Smooth muscle cell (in vitro differentiated cells): ENCODE measurements at regions not wholly inside any gene's neighbourhood (a gene's known extent, or its start where the extent isn't known, plus 50 kb on each side); places are given as distances from the start of the nearest gene placed in this dataset.

Source experiments
- DNase-seq: peaks from one replicate; lab custom pipeline; 2025; ENCODE audit not compliant: unreplicated experiment; lab: John Stamatoyannopoulos, UW
- H2AFZ ChIP-seq: fragments of 200-600 bp; sonication (generic); 2 replicates; pipeline ENCODE4 v1.6.0; 2016; ENCODE audit warnings: antibody characterized with exemption, low read depth, mild to moderate bottlenecking
- H3F3A ChIP-seq: fragments of 200-600 bp; sonication (generic); 2 replicates; pipeline ENCODE4 v1.6.0; 2017; ENCODE audit warnings: antibody characterized with exemption, low read depth
- H3K27ac ChIP-seq: fragments of 200-600 bp; sonication (generic); 2 replicates; pipeline ENCODE4 v1.5.1; 2016; ENCODE audit warnings: low read depth, mild to moderate bottlenecking
- H3K27me3 ChIP-seq: fragments of 200-600 bp; sonication (generic); 2 replicates; pipeline ENCODE4 v1.6.1; 2016; ENCODE audit warnings: low read depth, mild to moderate bottlenecking
- H3K36me3 ChIP-seq: fragments of 200-600 bp; sonication (generic); 2 replicates; pipeline ENCODE4 v1.5.1; 2016; ENCODE audit warnings: low read depth
- H3K4me1 ChIP-seq: fragments of 200-600 bp; sonication (generic); 2 replicates; pipeline ENCODE4 v1.5.1; 2016; ENCODE audit warnings: low read depth
- H3K4me2 ChIP-seq: fragments of 200-600 bp; sonication (generic); 2 replicates; pipeline ENCODE4 v1.6.0; 2016; ENCODE audit warnings: mild to moderate bottlenecking
- H3K4me3 ChIP-seq: fragments of 200-600 bp; sonication (generic); 2 replicates; pipeline ENCODE4 v1.5.1; 2016; ENCODE audit warnings: mild to moderate bottlenecking
- H3K79me2 ChIP-seq: fragments of 200-600 bp; sonication (generic); 2 replicates; pipeline ENCODE4 v1.6.0; 2016; ENCODE audit warnings: low read depth, mild to moderate bottlenecking
- H3K9ac ChIP-seq: fragments of 200-600 bp; sonication (generic); 2 replicates; pipeline ENCODE4 v1.6.0; 2016; ENCODE audit warnings: low read depth
- H3K9me3 ChIP-seq: fragments of 200-600 bp; sonication (generic); replicated peaks from 2 replicates; pipeline ENCODE4 v1.5.1; 2016; ENCODE audit warnings: low read depth
- H4K20me1 ChIP-seq: fragments of 200-600 bp; sonication (generic); 2 replicates; pipeline ENCODE4 v1.6.0; 2016; ENCODE audit warnings: low read depth
- WGBS: methylation state at CpG from one replicate; pipeline ENCODE4 v1.1.7; 2016; ENCODE audit warnings: low lambda C conversion rate; 5-methylcytosine and 5-hydroxymethylcytosine counted together
- TF ChIP-seq, protein P1 (sequence below): fragments of 200-600 bp; sonication (generic); IDR thresholded peaks from 2 replicates; pipeline ENCODE4 v1.5.1; 2017; ENCODE audit warnings: borderline replicate concordance, mild to moderate bottlenecking, antibody characterized with exemption; ENCODE audit not compliant: insufficient read depth, poor library complexity, severe bottlenecking

DNA sequence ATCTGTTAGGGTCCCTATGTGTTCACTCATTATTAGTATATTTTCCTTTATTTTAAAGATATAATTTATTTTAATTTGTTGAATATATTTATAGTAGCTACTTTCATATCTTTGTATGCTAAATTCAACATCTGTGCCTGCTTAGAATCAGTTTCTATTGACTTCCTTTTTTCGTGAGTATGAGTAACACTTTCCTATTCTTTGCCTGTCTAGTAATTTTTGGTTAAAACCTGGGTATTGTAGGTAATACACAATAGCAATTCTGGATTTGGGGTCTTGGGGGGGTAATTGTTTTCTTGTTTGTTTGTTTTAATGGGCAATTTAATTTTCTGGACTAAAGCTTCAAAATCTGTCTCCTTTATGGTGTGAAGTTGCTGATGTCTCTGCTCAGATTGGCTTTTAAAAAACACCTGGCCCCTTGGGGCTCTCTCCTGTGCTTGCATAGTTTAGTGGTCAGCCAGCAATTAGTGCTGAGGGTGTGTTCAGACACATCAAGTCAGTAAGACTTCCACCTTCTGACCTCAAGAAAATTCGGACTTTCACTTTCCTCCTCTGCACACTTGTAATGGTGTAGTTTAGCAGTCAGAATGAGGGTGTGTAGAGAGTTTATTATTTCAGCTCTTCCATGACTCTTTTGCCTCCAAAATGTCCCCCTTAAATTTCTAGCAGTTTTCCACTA, 124.4 kb upstream of the MAP1B start:
- 86% methylated on average over 2 of the region's 2 CpGs for WGBS
- no peak overlapping the region for H3K9ac ChIP-seq
- no peaks in the 10 kb centered on the region for H3K9me3 ChIP-seq
- no peaks in the 10 kb centered on the region for H3K4me1 ChIP-seq
- no peaks in the 10 kb centered on the region for H3K27me3 ChIP-seq
- no peaks in the 10 kb centered on the region for H3K79me2 ChIP-seq
- H4K20me1 ChIP-seq, result no peaks in the 10 kb centered on the region
- TF ChIP-seq, protein P1, sequence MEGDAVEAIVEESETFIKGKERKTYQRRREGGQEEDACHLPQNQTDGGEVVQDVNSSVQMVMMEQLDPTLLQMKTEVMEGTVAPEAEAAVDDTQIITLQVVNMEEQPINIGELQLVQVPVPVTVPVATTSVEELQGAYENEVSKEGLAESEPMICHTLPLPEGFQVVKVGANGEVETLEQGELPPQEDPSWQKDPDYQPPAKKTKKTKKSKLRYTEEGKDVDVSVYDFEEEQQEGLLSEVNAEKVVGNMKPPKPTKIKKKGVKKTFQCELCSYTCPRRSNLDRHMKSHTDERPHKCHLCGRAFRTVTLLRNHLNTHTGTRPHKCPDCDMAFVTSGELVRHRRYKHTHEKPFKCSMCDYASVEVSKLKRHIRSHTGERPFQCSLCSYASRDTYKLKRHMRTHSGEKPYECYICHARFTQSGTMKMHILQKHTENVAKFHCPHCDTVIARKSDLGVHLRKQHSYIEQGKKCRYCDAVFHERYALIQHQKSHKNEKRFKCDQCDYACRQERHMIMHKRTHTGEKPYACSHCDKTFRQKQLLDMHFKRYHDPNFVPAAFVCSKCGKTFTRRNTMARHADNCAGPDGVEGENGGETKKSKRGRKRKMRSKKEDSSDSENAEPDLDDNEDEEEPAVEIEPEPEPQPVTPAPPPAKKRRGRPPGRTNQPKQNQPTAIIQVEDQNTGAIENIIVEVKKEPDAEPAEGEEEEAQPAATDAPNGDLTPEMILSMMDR, result no peak
- H2AFZ ChIP-seq, result no peak overlapping the region
- H3K27ac ChIP-seq, result no peak overlapping the region
- H3F3A ChIP-seq, result no peaks in the 10 kb centered on the region
- DNase-seq, result no peak
- H3K36me3 ChIP-seq, result no peaks in the 10 kb centered on the region
- no peak overlapping the region for H3K4me2 ChIP-seq
- no peak overlapping the region for H3K4me3 ChIP-seq

GRCh38 chr5:71986101-71986500, 121.2 kb upstream of the MAP1B start:
- TF ChIP-seq, protein P1, result no peak
- no peak overlapping the region for H3K4me3 ChIP-seq
- H3K4me2 ChIP-seq, result no peak overlapping the region
- H3K36me3 ChIP-seq, result no peaks in the 10 kb centered on the region
- H3K79me2 ChIP-seq, result no peaks in the 10 kb centered on the region
- no peak for DNase-seq
- no peaks in the 10 kb centered on the region for H3K4me1 ChIP-seq
- no peak overlapping the region for H3K9ac ChIP-seq
- no peak overlapping the region for H2AFZ ChIP-seq
- no peaks in the 10 kb centered on the region for H3K9me3 ChIP-seq
- no peaks in the 10 kb centered on the region for H4K20me1 ChIP-seq
- 88% methylated on average over 2 of the region's 2 CpGs for WGBS
- H3K27ac ChIP-seq, result no peak overlapping the region
- no peaks in the 10 kb centered on the region for H3F3A ChIP-seq
- no peaks in the 10 kb centered on the region for H3K27me3 ChIP-seq

DNA sequence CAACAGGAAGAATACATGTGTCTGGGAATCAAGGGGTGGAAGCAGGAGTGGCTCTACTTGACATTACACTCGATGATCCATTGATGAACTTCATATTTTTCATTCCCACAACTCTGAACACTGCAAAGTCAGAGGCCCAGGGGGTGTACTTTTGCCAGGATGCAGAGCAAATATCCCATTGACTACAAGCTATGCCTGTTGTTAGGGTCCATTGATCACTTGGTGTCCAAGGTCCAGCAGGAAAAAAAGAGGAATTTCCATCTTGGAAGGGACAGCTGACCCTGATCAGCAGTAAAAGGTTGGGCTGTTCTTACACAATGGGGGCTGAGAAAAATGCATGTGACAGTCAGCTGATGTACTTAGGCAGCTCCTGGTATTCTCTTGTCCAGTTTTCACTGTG, 118.5 kb upstream of the MAP1B start:
- Histone ChIP-seq H3K36me3 (no peaks in the 10 kb centered on the region), H3F3A (no peaks in the 10 kb centered on the region), H3K27ac (no peak overlapping the region), H3K4me2 (no peak overlapping the region), H3K79me2 (no peaks in the 10 kb centered on the region), H3K27me3 (no peaks in the 10 kb centered on the region), H3K4me1 (no peaks in the 10 kb centered on the region), H3K4me3 (no peak overlapping the region), H2AFZ (no peak overlapping the region), H3K9me3 (no peaks in the 10 kb centered on the region), H4K20me1 (no peaks in the 10 kb centered on the region), H3K9ac (no peak overlapping the region)
- 89% methylated on average over 1 of the region's 1 CpG for WGBS
- TF ChIP-seq, protein P1, result no peak
- no peak for DNase-seq

GRCh38 chr5:71993600-71993999, 113.7 kb upstream of the MAP1B start:
- Histone ChIP-seq H3K4me3 (no peak overlapping the region), H3K27ac (no peak overlapping the region), H3K27me3 (no peaks in the 10 kb centered on the region), H3K4me1 (no peaks in the 10 kb centered on the region), H3K36me3 (no peaks in the 10 kb centered on the region), H3K9me3 (no peaks in the 10 kb centered on the region), H4K20me1 (no peaks in the 10 kb centered on the region), H2AFZ (no peak overlapping the region), H3K79me2 (no peaks in the 10 kb centered on the region), H3K9ac (no peak overlapping the region), H3F3A (no peaks in the 10 kb centered on the region), H3K4me2 (no peak overlapping the region)
- WGBS, result 93% methylated on average over 3 of the region's 3 CpGs
- TF ChIP-seq, protein P1, result no peak
- DNase-seq, result no peak
